HG03196 (cell line): ENCODE measurements at regions not wholly inside any gene's neighbourhood (a gene's known extent, or its start where the extent isn't known, plus 50 kb on each side); places are given as distances from the start of the nearest gene placed in this dataset.
"Not testable (repeated sequence)": the region's sequence is repeated elsewhere in the genome, so short reads cannot be mapped to it uniquely, and the experiment has no call there.

Experiments
- ATAC-seq: cut with Tn5 transposase; IDR thresholded peaks from one replicate; pipeline ENCODE4 v1.9.1; 2021; ENCODE audit not compliant: unreplicated experiment

GRCh38 chr10:78599122-78599853 lies 469.5 kb upstream of the ZMIZ1 start:
- no peak for ATAC-seq

- ATAC-seq = no peak
These were observed 468.6 kb upstream of the ZMIZ1 start for GRCh38 chr10:78600121-78600665.

DNA sequence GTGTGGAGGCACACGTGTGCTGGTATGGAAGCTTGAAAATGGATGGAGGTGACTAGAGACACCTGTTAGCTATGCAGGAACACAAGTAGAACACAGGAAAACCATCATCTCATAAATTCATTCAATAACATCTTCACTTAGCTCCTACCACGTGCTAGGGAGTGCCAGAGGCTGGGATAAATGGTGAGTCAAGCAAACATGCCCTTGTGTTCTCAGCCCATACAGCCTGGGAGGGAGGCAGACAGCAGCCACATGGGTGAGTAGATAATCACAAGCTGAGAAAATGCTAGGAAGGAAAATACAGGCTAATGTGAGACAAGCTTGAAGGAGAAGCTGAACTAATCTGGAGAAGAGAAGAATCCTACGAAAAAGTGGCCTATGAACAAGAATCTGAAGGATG lies 468.0 kb upstream of the ZMIZ1 start:
- ATAC-seq = no peak

- ATAC-seq = no peak
These were observed 466.4 kb upstream of the ZMIZ1 start for GRCh38 chr10:78602201-78602932.

GRCh38 chr10:78604286-78604685 lies 464.5 kb upstream of the ZMIZ1 start:
- no peak for ATAC-seq

- ATAC-seq = no peak
These were observed 464.0 kb upstream of the ZMIZ1 start for GRCh38 chr10:78604721-78605120.

GRCh38 chr10:78605800-78606350 lies 462.9 kb upstream of the ZMIZ1 start:
- no peak for ATAC-seq

- ATAC-seq = not testable (repeated sequence)
These were observed 462.0 kb upstream of the ZMIZ1 start for GRCh38 chr10:78606766-78607165.

- no peak for ATAC-seq
These were observed 458.8 kb upstream of the ZMIZ1 start for GRCh38 chr10:78609976-78610375.

GRCh38 chr10:78613132-78613531 lies 455.6 kb upstream of the ZMIZ1 start:
- no peak for ATAC-seq

DNA sequence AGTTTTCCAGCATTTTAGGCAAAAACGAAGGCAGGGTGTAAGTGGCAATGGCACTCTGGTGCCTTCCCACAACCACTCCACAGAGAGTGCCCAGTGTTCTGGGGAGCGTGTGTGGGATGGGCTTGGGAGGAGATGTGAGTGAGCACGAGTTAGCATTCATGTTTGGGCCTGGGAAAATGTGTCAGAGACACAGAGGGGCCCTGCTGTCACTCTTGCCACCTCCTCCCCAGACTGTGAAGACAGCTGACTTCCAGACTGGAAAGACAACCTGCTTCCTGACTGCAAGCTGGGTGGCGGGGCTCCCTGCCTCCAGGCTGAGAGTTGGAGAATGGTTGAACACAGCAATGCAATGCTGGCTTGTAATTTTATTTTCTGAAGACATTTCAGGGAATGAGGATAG lies 454.5 kb upstream of the ZMIZ1 start:
- no peak for ATAC-seq

- ATAC-seq = no peak
These were observed 454.0 kb upstream of the ZMIZ1 start for GRCh38 chr10:78614744-78615143.

DNA sequence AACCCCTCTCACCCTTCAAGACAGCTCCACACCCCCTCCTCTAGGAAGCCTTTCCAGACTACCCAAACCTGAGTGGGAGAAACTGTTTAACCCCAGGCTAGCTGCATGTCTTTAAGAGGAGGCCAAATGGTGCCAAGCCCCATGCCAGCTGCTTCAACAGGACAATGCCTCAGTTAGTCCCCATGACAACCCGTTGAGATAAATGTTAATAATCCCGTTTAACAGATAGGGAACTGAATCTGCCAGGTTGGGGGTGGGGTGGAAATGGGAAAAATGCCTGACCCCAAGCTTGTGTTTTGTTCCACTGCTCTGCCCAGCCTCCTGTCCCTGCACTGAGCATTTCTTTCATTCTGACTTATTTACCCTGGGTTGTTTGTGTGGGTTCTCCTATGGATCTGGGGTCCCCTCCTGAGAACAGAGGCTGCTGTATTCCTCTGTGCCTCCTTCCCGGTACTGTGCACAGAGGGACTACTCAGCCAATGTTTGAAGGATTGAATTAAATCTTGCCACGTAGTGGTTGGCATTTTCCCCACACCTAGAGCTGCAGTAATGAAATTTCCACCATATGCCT lies 452.6 kb upstream of the ZMIZ1 start:
- no peak for ATAC-seq

DNA sequence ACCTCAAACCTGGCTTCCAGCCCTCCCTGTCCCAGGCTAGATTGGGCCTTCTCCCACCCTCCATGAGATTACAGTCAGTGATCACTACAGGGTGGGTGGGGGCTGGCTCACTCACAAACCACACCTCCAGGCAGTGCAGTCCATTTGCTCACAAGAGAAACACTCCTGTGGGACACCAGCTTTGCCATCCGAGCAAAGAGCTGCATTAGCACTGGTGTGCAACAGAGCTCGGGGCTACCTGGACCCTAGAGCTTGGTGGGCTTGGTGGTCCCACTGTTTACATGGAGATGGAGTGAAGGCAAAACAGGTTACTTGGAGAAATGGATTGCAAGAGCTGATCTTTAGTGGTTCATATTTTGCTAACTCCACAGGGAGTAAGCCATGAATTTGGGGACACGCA lies 451.7 kb upstream of the ZMIZ1 start:
- ATAC-seq = no peak

GRCh38 chr10:78617631-78618030 lies 451.1 kb upstream of the ZMIZ1 start:
- no peak for ATAC-seq

GRCh38 chr10:78618050-78618449 lies 450.7 kb upstream of the ZMIZ1 start:
- ATAC-seq = no peak

DNA sequence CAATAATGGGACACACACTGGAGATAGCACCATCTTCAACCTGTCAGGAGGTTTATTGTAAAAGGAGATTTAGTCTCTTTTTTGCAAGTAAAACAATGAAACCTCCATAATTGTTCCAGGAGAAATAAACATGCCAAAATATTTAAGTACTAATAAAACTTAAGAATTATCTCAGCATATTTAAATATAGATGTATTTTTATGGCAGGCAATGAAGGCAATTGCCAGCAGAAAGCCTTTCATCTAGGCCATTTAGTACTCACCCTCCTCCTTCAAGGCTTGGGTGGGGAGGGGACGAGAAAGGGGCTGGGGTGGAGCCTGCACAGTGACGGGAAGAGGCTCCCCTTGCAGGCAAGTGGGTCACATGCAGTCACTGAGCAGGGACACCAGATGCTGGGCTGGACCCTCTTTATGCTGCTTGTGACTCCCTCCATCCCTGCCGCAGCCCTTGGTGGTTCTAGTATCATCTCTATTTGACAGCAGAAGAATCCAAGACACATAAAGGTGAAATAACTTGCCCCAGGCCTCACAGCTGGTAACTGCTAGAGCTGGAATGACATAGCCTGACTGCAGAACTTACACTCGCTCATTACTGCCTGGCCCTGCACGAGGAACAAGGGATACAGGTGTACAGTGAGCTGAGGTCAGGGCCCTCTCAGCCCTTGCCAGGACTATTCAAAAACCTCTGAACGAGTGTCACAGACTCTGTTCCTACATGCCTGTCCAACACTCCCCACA lies 449.5 kb upstream of the ZMIZ1 start:
- no peak for ATAC-seq

DNA sequence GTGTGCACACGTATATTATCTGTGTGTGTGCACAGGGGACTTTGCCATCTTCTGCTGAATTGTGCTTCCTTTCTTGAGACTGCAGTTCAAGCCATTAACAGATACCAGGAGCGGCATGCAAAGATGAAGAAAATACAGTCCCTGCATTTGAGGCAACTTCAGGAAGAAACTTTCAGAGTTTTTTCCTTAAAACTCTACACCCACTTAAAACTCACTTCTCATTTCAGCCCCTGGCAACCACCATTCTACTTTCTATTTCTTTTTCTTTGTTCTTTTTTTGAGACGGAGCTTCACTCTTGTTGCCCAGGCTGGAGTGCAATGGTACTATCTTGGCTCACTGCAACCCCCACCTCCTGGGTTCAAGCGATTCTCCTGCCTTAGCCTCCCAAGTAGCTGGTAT lies 448.9 kb upstream of the ZMIZ1 start:
- ATAC-seq = no peak

- ATAC-seq = no peak
These were observed 447.6 kb upstream of the ZMIZ1 start for GRCh38 chr10:78620985-78621799.

- no peak for ATAC-seq
These were observed 445.1 kb upstream of the ZMIZ1 start for GRCh38 chr10:78623578-78624215.
